ENCODE measurements at regions not wholly inside any gene's neighbourhood (a gene's known extent, or its start where the extent isn't known, plus 50 kb on each side); places are given as distances from the start of the nearest gene placed in this dataset.
"Not testable (repeated sequence)": the region's sequence is repeated elsewhere in the genome, so short reads cannot be mapped to it uniquely, and the experiment has no call there.

DNA sequence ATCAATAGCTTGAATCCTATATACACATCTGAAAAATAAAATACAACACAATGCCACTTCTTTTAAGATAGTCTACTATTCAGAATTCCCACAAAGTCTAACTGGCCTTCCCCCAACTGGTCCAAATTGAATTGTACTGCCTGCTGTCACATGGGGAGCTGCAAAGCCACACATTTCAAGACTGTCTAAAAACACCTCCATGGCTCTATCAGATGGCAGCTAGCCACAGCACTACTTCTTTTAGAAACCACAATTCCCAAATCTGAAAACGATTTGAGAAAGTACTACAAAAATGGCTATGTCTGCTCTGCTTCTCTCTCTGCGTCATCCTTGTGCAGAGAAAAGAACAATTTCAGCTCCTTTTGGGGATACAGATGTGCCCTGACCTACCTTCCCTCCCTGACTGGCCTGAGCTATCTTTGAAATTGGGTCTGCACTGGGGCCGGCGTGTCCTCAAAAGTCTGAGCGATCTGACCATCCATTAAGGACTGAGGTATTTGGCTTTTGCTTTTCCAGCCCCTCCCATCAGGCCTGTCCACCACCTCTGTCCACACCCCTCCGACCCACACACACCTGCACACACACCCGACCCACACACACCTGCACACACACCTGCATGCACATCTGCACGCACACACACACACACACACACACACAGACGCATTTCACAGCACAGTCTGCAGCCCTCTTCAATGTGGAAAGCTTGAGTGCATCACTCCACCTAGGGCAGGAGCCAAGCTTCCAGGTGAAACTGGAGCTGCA is 68.6 kb upstream of the IPO5 start:
- Histone ChIP-seq H3K27me3 (ENCODE audit: control insufficient read depth, insufficient read depth, low read length) (no peaks in the 10 kb centered on the region), H3K4me3 (ENCODE audit: low read depth, low read length) (no peak overlapping the region), H3K36me3 (ENCODE audit: control insufficient read depth, insufficient read depth, low read length) (no peaks in the 10 kb centered on the region)
- TF ChIP-seq, protein P1, sequence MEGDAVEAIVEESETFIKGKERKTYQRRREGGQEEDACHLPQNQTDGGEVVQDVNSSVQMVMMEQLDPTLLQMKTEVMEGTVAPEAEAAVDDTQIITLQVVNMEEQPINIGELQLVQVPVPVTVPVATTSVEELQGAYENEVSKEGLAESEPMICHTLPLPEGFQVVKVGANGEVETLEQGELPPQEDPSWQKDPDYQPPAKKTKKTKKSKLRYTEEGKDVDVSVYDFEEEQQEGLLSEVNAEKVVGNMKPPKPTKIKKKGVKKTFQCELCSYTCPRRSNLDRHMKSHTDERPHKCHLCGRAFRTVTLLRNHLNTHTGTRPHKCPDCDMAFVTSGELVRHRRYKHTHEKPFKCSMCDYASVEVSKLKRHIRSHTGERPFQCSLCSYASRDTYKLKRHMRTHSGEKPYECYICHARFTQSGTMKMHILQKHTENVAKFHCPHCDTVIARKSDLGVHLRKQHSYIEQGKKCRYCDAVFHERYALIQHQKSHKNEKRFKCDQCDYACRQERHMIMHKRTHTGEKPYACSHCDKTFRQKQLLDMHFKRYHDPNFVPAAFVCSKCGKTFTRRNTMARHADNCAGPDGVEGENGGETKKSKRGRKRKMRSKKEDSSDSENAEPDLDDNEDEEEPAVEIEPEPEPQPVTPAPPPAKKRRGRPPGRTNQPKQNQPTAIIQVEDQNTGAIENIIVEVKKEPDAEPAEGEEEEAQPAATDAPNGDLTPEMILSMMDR (IDR thresholded peaks at IDR 0.05; ENCODE audit: insufficient read depth, low read length, severe bottlenecking) = no peak
- DNase-seq (ENCODE audit: low read depth) = no peak
- FAIRE-seq = no peak

DNA sequence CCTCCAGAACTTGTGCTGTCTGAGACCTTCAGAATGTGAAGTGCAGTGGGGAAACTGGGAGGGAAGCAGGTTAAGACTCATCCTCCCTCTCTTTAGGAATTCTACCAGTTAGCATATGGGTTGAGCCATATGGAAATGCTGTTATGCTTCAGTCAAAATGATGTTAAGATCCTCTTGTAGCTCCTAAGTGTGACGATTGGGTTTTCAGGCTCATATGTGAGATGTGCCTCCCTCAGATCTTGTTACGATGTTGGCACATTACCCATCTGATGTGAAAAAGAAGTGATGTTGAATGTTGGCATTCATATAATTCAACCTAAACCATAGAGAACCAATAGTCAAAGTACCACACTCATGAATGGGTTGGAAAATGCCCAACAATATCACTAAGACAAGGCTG is 67.8 kb upstream of the IPO5 start:
- no peaks in the 10 kb centered on the region for H3K36me3 ChIP-seq (ENCODE audit: control insufficient read depth, insufficient read depth, low read length)
- no peak overlapping the region for H3K4me3 ChIP-seq (ENCODE audit: low read depth, low read length)
- DNase-seq (ENCODE audit: low read depth) (no peak), FAIRE-seq (no peak)
- no peaks in the 10 kb centered on the region for H3K27me3 ChIP-seq (ENCODE audit: control insufficient read depth, insufficient read depth, low read length)
- TF ChIP-seq, protein P1 (IDR thresholded peaks at IDR 0.05; ENCODE audit: insufficient read depth, low read length, severe bottlenecking) = no peak

DNA sequence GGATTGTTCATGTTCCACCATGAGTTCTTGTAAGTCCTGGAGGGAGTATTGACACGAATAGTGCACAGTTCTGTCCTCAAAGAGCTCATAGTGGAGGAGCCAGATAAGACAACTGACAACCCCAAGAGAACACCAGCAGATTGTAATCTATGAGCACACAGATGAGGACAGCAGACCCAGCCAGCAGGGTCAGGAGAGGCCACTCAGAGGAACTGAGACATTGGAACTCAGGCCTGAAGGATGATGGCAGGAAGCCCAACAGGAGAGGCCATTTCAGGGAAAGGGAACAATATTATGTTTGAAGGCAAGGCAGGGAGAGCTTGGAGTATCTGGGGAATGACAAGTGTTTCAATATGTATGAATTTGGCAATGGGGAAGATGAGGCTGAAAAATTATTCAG is 63.7 kb upstream of the IPO5 start:
- no peaks in the 10 kb centered on the region for H3K36me3 ChIP-seq (ENCODE audit: control insufficient read depth, insufficient read depth, low read length)
- no peak for FAIRE-seq
- TF ChIP-seq, protein P1 (IDR thresholded peaks at IDR 0.05; ENCODE audit: insufficient read depth, low read length, severe bottlenecking) = no peak
- no peaks in the 10 kb centered on the region for H3K27me3 ChIP-seq (ENCODE audit: control insufficient read depth, insufficient read depth, low read length)
- DNase-seq (ENCODE audit: low read depth) = no peak
- H3K4me3 ChIP-seq (ENCODE audit: low read depth, low read length) = no peak overlapping the region

DNA sequence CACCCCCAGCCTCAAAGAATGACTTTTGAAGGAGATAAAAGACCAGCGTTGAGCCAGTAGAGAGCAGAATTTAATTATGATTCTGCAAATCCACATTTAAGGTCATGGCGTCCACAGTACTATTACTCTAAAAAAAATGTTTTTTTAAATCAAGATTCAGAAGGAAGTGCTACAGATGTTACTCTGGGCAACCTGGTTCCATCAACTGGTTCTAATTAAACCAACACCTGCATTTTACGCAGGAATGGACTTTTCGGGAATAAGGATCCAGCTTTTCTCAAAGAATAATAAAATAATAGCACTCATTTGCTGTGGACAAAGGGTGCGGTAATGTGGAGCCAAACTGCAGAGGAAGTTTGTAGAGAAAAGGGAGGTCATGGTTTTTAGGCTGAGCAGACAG is 62.9 kb upstream of the IPO5 start:
- H3K4me3 ChIP-seq (ENCODE audit: low read depth, low read length) = no peak overlapping the region
- TF ChIP-seq, protein P1 (IDR thresholded peaks at IDR 0.05; ENCODE audit: insufficient read depth, low read length, severe bottlenecking) = no peak
- no peaks in the 10 kb centered on the region for H3K36me3 ChIP-seq (ENCODE audit: control insufficient read depth, insufficient read depth, low read length)
- FAIRE-seq (no peak), DNase-seq (ENCODE audit: low read depth) (no peak)
- H3K27me3 ChIP-seq (ENCODE audit: control insufficient read depth, insufficient read depth, low read length) = no peaks in the 10 kb centered on the region

DNA sequence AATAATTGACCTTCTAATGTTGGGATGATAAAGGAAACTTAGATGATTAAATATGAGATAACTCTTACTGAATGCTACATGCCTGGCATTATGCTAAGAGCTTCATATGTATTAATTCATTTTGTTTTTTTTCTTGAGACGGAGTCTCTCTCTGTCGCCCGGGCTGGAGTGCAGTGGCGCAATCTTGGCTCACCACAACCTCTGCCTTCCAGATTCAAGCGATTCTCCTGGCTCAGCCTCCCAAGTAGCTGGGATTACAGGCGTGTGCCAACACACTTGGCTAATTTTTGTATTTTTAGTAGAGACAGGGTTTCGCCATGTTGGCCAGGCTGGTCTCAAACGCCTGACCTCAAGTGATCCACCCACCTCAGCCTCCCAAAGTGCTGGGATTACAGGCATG is 61.5 kb upstream of the IPO5 start:
- H3K27me3 ChIP-seq (ENCODE audit: control insufficient read depth, insufficient read depth, low read length); H3K36me3 ChIP-seq (ENCODE audit: control insufficient read depth, insufficient read depth, low read length); DNase-seq (ENCODE audit: low read depth); H3K4me3 ChIP-seq (ENCODE audit: low read depth, low read length); FAIRE-seq: not testable (repeated sequence)

DNA sequence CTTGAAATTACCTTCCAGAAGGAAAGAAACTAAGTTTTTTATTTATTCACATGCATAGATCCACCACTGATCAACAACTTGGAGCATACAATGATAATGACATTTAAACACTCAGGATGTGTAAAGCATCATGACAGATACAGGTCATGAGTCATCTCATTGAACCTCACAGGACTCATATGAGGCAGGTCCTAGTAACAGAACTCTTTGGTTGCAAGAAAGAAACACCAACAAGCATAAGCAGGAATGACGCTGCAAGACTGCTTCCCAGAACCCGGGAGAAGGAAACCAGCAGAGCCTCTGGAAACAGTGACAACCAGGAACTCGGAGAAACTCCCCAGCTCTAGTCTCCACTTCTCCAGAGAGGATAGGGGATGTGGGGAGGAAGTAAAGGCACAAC is 60.8 kb upstream of the IPO5 start:
- no peak for FAIRE-seq

More for the DNA sequence above, 60.8 kb upstream of the IPO5 start:
- no peak overlapping the region for H3K4me3 ChIP-seq (ENCODE audit: low read depth, low read length)
- H3K27me3 ChIP-seq (ENCODE audit: control insufficient read depth, insufficient read depth, low read length) = no peaks in the 10 kb centered on the region
- TF ChIP-seq, protein P1 (IDR thresholded peaks at IDR 0.05; ENCODE audit: insufficient read depth, low read length, severe bottlenecking) = no peak
- peak; percentile 70 for DNase-seq (ENCODE audit: low read depth)
- no peaks in the 10 kb centered on the region for H3K36me3 ChIP-seq (ENCODE audit: control insufficient read depth, insufficient read depth, low read length)

All from bronchial epithelial cell (primary cell).